HG03039 (cell line): ENCODE measurements at regions not wholly inside any gene's neighbourhood (a gene's known extent, or its start where the extent isn't known, plus 50 kb on each side); places are given as distances from the start of the nearest gene placed in this dataset.

Experiments
- ATAC-seq: cut with Tn5 transposase; IDR thresholded peaks from one replicate; pipeline ENCODE4 v1.9.1; 2021; ENCODE audit warnings: mild to moderate bottlenecking, moderate library complexity; ENCODE audit not compliant: unreplicated experiment

- no peak for ATAC-seq
Observed at GRCh38 chr2:156165742-156166141, 166.8 kb downstream of the NR4A2 start.

DNA sequence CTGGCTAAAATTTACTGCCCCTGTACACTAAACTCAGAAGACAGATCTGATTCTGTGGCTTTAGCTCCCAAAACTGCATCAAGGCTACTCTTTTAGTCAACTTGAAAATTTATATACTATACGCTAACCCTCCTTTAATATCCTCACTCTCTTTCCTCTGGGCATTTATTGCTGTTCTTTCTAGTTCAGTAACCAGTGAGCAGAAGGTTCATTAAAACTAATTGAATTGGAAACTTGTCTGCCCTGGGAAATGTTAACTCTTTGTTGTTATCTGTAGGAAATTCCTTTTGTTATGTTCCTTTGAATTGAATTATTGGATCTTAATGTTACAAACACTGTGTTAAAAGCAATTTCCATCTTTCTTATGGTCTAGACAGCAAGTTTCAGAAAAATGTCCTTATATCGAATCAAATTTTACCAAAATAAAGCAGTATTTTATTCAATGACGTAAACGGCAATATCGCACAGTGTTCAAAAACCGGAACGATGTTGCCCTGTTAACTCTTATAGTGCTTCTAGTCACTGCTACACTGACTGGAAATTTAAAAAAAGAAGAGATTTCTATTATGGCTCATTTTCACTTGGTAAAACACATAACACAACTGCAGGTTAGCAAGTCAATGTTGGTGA is 168.3 kb downstream of the NR4A2 start:
- no peak for ATAC-seq

- ATAC-seq, result no peak
Observed at GRCh38 chr2:156158808-156159207, 173.7 kb downstream of the NR4A2 start.

GRCh38 chr2:156157670-156158069 is 174.9 kb downstream of the NR4A2 start:
- ATAC-seq, result no peak

DNA sequence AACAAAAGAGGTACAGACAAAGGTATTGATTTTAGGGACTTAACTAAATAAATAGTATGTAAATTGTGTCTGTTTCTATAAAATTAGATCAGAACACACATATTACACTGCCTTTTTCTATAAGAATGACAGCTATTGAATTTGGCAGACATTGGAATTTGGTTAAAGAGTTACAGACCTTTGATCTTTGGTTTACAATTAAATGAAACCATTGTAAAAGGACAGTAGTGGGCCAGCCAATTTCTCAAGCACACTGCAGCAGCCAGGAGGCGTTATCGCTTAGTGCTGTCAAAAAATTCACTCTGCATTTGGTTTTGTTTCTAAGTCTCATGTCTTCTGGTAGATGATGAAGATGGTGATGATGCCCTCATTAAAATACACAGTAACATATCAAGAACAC is 175.9 kb downstream of the NR4A2 start:
- ATAC-seq, result no peak

- no peak for ATAC-seq
Observed at GRCh38 chr2:156155319-156155718, 177.2 kb downstream of the NR4A2 start.

DNA sequence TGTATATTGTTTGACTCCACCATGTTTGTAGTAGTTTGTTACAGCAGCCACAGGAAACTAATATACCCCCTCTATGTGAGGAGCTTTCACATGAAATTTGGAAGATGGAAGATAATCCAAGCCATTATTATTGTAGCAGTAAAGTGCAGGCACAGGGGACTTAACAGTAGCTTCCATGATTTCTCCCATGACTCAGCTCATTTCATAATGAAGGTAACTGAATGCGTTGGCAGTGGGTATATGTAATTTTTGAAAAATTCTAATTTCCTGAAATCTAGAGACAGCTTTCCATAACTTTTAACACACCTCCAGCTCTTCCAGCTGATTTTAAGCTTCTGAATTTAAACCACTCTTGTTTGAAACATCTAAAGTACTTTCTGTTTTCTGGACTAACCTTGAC is 181.2 kb downstream of the NR4A2 start:
- no peak for ATAC-seq

DNA sequence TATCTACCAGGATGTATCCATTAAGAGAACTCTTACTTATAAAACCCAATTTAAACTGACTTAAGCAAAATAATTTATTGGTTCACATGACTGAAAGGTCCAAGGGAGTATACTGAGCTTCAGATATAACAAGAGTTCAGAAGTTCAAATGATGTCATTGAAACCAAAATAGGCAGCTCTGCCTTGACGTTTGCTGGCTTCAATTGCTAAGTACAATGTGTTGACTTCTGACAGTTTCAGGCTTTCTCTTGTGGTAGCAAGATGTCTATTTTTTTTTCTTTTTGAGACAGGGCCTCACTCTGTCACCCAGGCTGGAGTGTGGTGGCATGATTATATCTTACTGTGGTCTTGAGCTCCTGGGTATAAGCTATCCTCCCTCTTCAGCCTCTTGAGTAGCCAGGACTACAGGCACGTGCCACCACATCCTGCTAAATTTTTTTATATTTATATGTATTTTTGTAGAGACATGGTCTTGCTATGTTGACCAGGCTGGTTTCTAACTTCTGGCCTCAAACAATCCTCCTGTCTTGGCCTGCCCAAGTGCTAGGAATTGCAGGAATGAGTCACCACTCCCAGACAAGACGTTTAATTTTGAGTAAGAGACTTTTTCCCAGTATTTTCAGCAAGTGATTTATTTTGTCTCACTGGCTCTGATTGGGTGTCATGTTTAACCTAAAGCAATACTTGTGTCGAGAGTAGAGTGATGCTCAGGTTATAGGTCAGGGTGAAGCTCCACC is 184.8 kb downstream of the NR4A2 start:
- peak; percentile 82 for ATAC-seq

DNA sequence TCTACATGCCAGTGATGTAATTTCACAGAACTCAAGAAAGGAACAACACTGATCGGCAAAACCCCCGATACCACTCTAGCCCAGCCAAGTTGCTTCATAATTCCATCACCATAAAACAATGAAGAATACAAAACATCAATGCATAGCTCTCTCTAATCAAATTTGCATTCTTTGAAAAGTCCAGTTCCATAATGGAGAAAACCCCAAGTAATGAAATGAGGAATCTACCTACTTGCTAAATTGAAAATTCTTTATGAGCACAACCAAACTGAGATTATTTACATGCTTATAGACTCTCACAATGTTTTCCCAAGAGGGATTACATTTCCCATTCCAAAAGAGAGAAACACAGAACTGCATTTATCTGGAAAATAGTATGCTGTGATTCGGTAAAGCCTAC is 186.5 kb downstream of the NR4A2 start:
- no peak for ATAC-seq

DNA sequence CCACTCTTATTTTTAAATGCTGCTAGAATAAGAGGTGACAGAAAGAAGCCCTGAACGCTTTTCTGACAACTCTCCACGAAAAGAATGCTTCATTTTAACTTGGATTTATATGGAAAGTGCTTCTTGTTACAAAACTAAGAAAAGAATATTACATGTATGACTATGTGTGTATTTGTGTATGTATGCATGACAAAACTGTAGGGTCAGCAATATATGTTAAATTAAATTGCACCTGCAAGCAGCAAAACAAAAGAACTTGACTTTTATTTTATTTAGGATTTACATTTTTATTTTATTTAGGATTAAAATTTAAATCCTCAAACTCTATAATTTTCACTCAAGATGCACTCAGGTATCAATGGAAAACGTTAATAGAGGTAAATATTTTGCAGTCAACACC is 187.1 kb downstream of the NR4A2 start:
- no peak for ATAC-seq

GRCh38 chr2:156136566-156136965 is 196.0 kb downstream of the NR4A2 start:
- no peak for ATAC-seq

- no peak for ATAC-seq
Observed at GRCh38 chr2:156134887-156135286, 197.6 kb downstream of the NR4A2 start.

GRCh38 chr2:156132941-156133340 is 199.6 kb downstream of the NR4A2 start:
- no peak for ATAC-seq

- no peak for ATAC-seq
Observed at GRCh38 chr2:156132130-156132529, 200.4 kb downstream of the NR4A2 start.

GRCh38 chr2:156129227-156129626 is 203.3 kb downstream of the NR4A2 start:
- ATAC-seq, result no peak

DNA sequence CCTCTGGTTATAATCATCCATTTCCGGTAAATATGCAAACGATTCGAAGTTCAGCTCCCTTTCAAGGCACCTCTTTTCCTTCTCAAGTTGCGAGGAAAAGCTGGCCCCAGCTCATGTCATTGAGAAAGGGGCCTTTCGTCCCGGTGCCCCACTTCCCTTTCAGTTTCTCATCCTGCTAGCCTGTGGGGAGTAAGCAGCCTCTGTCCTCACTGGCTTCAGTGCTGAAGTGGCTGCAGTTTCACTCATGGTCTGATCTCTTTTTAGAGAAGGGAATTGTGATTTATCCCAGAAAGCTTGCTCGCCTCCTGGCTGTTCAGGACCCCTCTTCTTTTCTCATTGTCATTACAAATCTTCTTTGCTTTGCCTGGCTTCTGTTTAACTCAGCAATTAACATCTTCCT is 207.5 kb downstream of the NR4A2 start:
- ATAC-seq, result no peak

- ATAC-seq, result no peak
Observed at GRCh38 chr2:156124458-156124857, 208.1 kb downstream of the NR4A2 start.

DNA sequence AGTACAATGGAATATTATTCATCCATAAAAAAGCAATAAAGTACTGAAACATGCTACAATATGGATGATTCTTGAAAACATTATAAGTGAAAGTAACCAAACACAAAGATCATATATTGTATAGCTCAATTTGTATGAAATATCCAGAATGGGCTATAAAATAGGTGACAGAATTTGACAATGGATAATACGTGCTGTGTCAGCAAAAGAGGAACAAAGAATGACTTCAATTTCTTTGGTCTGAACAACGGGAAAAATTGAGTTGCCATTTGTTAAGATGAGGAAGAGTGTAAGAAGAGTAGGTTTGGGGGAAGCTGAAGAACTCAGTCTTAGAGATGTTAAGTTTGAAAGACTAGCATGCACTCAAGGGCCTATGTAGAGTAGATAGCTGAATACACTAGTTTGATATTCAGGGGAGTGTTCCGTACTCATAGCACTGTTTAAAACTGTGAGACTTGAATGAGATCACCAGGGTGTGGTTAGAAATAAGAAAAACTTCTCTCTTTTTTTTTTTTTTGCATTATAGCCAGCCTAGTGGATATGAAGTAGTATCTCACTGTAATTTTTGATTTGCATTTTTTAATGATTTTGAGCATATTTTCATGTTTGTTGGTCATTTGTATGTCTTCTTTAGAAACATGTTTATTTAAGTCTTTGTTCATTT is 213.6 kb downstream of the NR4A2 start:
- no peak for ATAC-seq

DNA sequence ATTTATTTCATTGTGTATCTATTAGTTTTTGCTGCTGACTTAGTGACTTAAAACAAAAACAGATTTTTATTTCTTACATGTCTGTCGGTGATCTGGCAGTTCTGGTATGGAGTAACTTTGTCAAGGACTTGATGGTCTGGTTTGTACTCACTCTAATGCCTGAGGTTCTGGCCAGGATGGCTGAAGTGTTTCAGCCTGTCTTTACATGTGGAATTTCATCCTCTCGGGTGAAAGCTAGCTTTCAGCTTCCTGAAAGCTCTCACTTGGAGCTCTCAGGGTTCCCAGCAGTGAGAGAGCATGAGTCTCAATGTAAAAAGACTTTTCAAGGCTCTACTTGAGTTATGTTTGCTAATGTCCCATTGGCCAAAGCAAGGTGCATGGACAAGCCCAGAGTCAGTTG is 216.4 kb downstream of the NR4A2 start:
- no peak for ATAC-seq

- ATAC-seq, result no peak
Observed at GRCh38 chr2:156115338-156115737, 217.2 kb downstream of the NR4A2 start.

DNA sequence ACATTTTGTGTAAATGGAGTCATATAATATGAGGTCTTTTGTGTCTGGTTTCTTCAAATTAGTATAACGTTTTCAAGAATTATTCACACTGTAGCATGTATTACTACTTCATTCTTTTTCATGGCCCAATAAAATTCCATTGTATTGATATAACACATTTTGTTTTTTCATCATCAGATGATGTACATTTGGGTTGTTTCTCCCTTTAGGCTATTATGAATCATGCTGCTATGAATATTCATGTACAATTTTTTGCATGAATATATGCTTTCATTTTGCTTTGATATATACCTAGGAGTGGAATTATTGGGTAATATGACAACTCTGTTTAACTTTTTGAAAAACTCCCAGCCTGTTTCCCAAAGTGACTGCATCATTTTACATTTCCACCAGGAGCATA is 220.2 kb downstream of the NR4A2 start:
- ATAC-seq, result no peak

DNA sequence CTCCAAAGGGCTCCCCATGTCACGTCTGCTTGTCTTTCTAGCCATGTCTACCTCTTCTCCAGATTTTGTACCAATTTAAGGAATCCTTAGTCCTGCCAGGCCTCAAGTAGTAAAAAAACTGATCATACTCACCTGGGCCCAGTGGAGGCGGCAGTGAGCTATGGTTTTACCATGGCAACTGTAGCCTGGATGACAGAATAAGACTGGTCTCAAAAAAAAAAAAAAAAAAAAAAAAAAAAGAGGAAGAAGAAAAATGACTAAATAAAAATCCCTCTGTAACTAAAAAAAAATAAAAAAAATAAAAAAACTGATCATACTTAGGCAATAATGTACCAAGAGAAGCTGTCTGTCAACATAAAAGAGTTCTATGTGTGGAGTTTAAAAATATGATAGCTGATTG is 221.6 kb downstream of the NR4A2 start:
- peak; percentile 97 for ATAC-seq
